ENCODE measurements at regions not wholly inside any gene's neighbourhood (a gene's known extent, or its start where the extent isn't known, plus 50 kb on each side); places are given as distances from the start of the nearest gene placed in this dataset.
"Not testable (repeated sequence)": the region's sequence is repeated elsewhere in the genome, so short reads cannot be mapped to it uniquely, and the experiment has no call there.

DNA sequence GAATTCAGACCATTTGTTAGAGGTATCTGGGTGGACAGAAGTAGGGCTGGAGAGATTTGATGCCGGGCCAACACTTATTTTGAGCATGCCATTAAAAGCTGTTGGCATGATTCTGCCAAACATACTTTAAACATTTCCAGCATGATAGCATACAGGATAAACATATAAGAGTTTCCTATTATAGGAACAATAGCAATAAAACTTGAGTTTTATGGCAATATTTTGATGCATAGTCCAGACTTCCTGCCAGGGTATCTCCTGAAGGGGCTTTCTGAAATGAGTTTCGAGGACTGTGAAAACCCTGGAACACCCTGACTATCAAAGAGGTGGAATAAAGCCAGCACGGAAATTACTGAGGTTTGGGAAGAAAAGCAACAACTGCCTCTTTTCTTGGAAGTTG is 1398.0 kb upstream of the NXPH2 start:
- no peak for DNase-seq

- no peak for DNase-seq
Observed at GRCh38 chr2:140177086-140177485, 1396.9 kb upstream of the NXPH2 start.

DNA sequence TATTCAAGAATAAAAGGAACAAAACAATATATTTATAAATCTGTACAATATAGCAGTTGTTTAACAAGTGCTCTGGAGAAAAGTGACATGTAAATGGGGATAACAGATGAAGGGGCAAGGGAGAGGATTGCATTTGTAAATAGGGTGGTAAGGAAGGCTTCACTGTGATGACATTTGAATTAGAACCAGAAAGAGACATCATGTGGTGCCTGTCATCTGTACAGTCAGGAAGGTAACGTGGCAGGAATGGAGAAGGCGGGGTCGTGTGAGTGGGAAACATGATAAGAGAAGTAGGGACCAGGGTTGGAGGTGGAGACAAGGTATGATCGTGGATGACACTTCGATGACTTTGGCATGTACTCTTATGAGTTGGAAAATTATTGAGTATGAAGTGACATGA is 1393.6 kb upstream of the NXPH2 start:
- no peak for DNase-seq

DNA sequence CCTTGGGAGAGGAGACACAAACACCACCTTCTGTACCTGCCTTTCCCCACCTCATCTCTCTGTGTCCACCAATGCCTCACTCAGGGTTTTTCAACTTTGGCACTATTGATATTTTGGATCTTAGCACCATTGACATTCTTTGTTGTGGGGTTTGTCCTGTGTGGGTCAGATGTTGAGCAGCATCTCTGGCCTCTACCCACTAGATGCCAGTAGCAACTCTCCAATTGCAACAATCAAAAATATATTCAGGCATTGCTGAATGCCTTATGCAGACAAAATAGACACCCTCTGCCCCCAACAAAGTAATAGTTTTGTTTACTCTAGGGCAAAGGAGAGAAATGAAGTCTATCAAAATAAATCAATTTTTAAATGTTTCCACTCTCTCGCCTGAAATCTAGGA is 1384.3 kb upstream of the NXPH2 start:
- no peak for DNase-seq

GRCh38 chr2:140158259-140158658 is 1378.1 kb upstream of the NXPH2 start:
- no peak for DNase-seq

DNA sequence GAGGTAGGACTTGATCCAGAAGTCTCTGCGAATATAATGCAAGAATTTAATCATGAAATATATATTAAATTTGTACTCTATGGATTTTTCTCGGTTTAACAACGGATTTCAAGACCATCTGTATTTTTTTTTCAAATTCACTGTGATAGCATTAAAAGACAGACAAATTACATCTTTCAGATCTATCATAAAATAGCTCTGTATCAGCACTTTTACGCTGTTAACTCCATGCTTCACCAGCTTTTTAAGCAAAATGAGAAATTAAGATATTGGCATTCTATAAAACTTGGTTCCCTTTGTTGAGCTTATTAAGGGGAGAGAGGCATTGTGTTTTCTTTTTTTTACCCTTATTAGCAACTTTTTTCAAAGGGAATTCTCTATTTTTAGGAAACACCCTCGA is 1377.6 kb upstream of the NXPH2 start:
- no peak for DNase-seq

- DNase-seq: no peak
Observed at GRCh38 chr2:140154706-140155105, 1374.5 kb upstream of the NXPH2 start.

DNA sequence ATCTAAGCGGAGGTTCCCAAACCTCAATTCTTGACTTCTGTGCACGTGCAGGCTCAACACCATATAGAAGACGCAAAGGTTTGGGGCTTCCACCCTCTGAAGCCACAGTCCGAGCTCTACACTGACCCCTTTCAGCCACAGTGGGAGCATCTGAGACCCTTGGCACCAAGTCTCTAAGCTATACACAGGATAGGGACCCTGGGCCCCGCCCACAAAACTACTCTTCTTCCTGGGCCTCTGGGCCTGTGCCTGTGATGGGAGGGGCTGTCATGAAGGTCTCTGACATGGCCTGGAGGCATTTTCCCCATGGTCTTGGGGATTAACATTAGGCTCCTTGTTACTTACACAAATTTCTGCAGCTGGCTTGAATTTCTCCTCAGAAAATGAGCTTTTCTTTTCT is 1374.1 kb upstream of the NXPH2 start:
- DNase-seq: no peak

DNA sequence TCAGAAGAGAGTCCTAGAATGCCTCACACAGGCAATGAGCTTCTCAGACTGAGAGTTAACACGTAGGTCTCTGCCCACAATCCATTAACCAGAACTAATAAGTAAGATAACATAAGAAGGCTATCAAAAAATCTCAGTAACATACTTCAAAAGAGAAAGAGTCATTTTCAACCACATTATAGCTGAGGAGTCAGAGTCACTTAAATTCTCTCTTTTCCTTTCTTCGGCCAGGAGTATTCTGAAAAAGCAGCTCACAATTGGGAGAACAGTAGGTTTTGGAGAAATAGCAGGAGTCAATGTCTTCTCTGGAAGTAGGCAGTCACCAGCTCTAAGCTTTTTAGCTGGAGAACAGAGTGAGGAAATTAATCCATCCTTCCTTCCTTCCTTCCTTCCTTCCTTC is 1364.4 kb upstream of the NXPH2 start:
- DNase-seq: no peak

DNA sequence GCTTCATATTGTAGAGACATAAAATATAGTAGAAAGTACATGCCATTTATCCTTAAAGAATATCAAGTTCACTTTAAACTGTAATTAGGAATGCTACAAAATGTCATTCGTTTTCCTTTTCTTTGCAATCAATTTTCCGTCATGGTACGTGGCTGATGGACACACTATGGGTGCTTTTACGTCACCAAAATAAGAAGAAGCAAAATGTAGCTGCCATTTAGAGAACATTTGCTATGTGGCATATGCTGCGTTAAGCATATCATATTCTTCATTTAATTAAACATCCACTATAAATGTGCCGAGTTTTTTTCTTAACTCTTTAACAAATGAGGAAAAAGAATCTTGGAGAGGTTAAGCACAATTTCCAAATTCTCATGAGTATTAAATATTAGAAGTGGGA is 1358.5 kb upstream of the NXPH2 start:
- DNase-seq: no peak

DNA sequence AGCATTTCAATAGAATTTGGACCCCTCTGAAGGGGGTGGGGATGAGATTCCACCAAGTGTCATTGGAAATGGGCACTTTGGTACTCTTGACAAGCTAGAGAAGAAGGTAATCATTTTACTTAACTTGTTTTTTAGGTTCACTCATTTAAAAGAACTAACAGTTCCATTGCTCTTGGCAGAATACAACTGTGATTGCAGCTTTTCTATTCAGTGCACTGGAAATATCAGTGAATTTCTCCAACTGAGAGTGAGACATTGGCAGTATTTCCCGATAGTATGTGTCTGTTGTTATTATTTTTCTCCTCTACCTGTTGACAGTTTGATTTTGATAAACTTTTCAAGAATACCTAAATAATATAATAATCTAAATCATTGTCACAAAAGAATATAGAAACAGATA is 1356.7 kb upstream of the NXPH2 start:
- no peak for DNase-seq

GRCh38 chr2:140136366-140136765 is 1356.2 kb upstream of the NXPH2 start:
- DNase-seq: no peak

- no peak for DNase-seq
Observed at GRCh38 chr2:140128909-140129308, 1348.7 kb upstream of the NXPH2 start.

GRCh38 chr2:140122001-140122400 is 1341.8 kb upstream of the NXPH2 start:
- DNase-seq: no peak

DNA sequence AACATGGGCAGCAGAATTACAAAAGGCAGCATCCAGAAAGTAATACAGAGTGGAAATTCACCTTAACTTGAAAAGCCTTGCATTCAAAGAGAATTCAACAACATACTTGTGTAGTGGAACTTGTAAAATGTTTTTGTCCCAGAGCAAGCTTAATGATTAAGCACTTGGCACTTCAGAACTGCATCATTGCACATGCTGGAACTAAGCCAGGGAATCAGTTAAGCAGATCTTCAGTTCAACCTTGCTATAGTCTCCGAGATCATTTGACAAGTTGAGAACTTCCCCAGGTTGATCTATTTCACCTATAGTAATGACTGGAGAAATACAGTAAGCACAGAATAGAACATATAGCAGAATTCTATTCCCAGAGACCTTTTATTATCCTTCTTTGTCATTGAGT is 1337.2 kb upstream of the NXPH2 start:
- DNase-seq: no peak

- DNase-seq: no peak
Observed at GRCh38 chr2:140108706-140109475, 1328.7 kb upstream of the NXPH2 start.

- no peak for DNase-seq
Observed at GRCh38 chr2:140091926-140092325, 1311.7 kb upstream of the NXPH2 start.

- DNase-seq: no peak
Observed at GRCh38 chr2:140086964-140087363, 1306.8 kb upstream of the NXPH2 start.

DNA sequence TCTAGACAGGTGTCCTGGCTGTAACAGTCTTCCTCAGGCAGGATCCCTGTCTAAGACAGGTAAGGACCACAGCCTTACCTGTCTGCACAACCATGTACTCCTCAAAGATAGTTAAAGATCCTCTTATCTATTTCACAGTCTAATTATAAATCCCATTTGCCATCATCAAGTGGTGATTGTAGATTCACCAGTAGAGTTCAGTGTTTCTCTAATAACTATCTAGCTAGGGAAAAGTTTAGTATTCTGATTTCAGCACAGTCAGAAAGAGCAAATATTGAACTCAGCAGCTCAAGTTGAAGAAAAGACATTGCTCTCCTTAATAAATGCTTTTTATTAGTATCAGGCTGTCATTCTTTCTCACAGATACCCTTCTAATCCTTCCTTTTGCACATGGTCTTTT is 1305.5 kb upstream of the NXPH2 start:
- DNase-seq: no peak

DNA sequence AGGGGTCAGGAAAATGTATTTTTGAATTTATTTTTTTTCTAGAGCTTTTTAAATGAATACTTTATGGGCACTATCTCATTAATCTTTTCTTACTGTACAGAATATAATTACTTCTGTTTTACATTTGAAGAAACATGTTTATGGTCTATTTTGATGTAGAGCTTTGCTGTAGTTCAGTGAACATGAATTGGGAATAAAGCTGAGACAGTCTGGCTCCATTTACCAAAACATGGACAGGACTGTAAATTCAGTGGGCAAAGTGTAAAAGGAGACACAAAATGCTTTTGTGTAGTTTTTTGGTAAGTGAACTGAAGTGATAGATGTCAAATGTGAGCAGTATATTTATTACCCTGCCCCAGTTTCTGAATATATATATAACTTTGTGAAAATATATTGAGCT is 1298.8 kb upstream of the NXPH2 start:
- DNase-seq: no peak

DNA sequence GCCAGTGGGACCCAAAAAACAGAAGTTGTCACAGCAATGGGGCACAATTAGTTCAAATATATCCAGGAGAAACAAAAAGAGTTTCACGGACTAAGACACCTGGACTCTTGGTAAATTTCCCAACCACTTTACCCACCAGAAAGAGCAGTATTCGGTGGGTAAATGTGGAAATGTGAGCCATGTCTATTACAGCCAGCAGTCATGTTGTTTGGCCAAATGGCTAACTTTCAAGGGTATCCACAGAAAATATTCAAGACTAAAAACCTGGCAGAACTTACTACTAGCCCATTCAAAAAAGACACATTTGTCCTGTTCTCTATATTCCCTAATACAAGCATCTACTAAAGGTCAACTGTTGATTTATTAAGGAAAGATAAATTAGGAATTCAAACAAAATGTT is 1296.0 kb upstream of the NXPH2 start:
- no peak for DNase-seq

DNA sequence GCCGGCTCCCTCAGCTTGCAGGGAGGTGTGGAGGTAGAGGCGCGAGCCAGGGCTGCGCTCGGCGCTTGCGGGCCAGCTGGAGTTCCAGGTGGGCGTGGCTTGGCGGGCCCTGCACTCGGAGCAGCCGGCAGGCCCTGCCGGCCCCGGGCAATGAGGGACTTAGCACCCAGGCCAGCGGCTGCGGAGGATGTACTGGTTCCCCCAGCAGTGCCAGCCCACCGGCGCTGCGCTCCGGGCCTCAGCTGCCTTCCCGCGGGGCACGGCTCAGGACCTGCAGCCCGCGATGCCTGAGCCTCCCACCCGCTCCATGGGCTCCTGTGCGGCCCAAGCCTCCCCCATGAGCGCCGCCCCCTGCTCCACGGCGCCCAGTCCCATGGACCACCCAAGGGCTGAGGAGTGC is 1293.6 kb upstream of the NXPH2 start:
- DNase-seq: not testable (repeated sequence)

DNA sequence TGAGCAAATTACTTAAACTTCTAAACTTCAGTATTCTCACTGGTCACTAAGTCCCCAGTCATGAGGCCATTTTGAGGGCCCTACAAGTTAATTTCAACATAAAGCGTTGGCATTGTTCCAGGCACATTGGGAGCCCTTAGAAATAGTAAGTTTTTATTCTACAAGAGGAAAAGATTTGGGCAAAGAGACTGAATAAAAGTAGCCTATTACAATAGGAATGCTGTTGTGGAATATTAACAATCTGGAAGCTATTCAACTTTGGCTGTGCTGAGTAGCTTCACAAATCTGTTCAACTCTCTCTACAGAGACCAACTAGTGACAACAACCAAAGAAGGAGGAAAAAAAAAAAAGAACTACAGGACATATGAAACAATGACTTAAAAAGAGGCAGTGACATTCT is 1287.5 kb upstream of the NXPH2 start:
- DNase-seq: no peak

DNA sequence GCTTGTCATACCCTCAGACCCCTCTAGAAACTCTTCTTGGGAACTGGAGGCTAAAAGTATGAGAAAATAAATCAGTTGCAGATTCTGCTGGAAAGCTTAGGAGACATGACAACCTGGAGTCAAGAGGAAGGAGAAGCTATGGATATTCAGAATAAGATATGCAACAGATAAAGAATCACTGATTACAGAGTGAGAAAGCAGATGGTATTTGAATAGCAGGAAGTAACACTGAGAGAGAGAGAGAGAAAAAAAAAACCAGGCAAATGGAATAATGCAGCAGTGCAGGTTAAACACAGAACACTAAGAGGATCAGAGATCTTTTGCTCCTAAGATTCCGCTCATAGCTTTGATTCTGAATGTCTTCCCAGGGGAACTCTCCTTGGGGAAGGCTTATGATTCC is 1284.1 kb upstream of the NXPH2 start:
- DNase-seq: no peak

GRCh38 chr2:140063356-140063755 is 1283.2 kb upstream of the NXPH2 start:
- no peak for DNase-seq

DNA sequence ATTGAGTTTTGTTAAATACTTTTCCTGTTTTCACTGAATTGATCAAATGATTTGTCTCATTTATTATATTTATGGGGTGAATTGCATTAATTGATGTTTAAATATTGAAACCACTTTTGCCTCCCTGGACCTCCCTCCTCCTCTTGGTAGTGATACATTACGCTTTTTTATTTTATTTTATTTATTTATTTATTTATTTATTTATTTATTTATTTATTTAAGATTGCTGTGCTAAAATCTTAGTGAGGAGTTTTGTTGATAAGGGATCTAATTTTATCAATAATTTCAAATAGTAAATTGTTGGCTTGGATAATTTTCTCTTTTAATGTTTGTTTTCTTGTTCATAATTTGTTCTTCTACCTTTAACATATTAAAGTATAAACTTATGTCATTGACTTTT is 1281.0 kb upstream of the NXPH2 start:
- DNase-seq: no peak

Data from SHP77 (cell line).